WERI-Rb-1 (cell line): ENCODE measurements at regions not wholly inside any gene's neighbourhood (a gene's known extent, or its start where the extent isn't known, plus 50 kb on each side); places are given as distances from the start of the nearest gene placed in this dataset.
A peak's percentile ranks its signal among the peaks of the same experiment; 100 is the strongest.

ENCODE experiments used
- DNase-seq: peaks from one replicate; pipeline ENCODE4 v3.0.0-alpha.2; 2020
- H3K27ac ChIP-seq: fragments of 250-450 bp; sonication (Bioruptor Pico); 2 replicates; pipeline ENCODE4 v1.5.1; 2020; ENCODE audit warnings: mild to moderate bottlenecking, moderate library complexity
- H3K27me3 ChIP-seq: fragments of 250-450 bp; sonication (Bioruptor Pico); 2 replicates; pipeline ENCODE4 v1.5.1; 2021; ENCODE audit warnings: mild to moderate bottlenecking, low read depth, moderate library complexity; ENCODE audit not compliant: insufficient read depth, severe bottlenecking
- H3K36me3 ChIP-seq: fragments of 250-450 bp; sonication (Bioruptor Pico); 2 replicates; pipeline ENCODE4 v1.5.1; 2020; ENCODE audit warnings: mild to moderate bottlenecking, moderate library complexity
- H3K4me3 ChIP-seq: 2 replicates; pipeline ENCODE4 v1.5.1; 2011; ENCODE audit warnings: low read depth, mild to moderate bottlenecking, control low read depth, low read length
- H3K9me3 ChIP-seq: fragments of 250-450 bp; sonication (Bioruptor Pico); 2 replicates; pipeline ENCODE4 v1.5.1; 2021; ENCODE audit warnings: mild to moderate bottlenecking, moderate library complexity; ENCODE audit not compliant: severe bottlenecking
- TF ChIP-seq, protein P1 (sequence below): IDR thresholded peaks from 2 replicates; pipeline ENCODE4 v1.5.1; 2011; ENCODE audit warnings: low read depth, mild to moderate bottlenecking, control low read depth, inconsistent platforms, low read length

DNA sequence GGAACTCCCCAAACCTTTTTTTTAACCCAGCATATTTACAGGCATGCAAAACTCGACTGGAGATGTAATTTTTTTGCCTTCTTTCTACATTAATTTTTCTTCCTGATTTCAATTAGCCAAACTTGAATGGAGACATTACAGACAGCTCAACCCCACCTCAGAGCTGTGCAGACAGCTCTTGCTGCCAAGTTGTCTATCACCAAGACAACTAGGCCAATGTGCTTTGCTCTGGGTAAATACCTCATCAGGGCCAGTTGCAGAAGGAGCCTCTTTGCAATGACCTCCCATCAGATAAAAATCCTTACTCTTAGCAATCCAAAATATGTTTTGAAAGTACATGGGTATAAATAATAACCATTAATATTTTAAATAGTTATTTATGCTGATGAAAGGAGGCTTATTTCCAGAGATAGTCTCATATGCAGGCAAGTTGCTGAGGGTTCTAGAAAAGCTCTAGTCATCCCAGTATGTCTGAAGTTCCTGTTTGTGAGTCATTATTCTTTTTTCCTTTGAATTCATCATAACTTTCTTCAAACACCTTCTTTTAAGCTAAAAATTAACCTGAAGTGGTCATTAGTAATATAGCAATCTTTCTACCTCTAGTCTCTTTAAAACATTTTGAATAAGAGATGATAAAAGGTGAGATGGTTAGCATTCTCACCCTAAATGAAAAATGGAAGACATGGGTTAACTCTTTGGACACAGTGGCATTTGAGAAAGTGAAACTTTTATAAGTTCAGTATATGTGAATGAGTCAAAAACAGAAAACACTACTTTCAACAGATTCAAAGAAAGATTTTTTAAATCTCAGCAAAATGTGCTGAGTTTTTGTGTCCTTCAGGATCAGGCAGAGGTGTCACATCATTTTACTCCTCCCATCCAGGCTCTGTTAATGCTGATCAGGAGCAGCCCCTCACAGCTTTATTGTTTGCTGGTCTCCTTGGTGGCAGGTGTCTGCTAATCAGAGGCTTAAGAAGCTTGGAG, 475.5 kb upstream of the FGF16 start:
- no peak for DNase-seq
- H3K4me3 ChIP-seq: no peak overlapping the region
- peaks cover 8% of the 10 kb centered on the region for H3K27me3 ChIP-seq
- TF ChIP-seq, protein P1, sequence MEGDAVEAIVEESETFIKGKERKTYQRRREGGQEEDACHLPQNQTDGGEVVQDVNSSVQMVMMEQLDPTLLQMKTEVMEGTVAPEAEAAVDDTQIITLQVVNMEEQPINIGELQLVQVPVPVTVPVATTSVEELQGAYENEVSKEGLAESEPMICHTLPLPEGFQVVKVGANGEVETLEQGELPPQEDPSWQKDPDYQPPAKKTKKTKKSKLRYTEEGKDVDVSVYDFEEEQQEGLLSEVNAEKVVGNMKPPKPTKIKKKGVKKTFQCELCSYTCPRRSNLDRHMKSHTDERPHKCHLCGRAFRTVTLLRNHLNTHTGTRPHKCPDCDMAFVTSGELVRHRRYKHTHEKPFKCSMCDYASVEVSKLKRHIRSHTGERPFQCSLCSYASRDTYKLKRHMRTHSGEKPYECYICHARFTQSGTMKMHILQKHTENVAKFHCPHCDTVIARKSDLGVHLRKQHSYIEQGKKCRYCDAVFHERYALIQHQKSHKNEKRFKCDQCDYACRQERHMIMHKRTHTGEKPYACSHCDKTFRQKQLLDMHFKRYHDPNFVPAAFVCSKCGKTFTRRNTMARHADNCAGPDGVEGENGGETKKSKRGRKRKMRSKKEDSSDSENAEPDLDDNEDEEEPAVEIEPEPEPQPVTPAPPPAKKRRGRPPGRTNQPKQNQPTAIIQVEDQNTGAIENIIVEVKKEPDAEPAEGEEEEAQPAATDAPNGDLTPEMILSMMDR: no peak
- no peak overlapping the region for H3K27ac ChIP-seq
- no peaks in the 10 kb centered on the region for H3K9me3 ChIP-seq
- H3K36me3 ChIP-seq: no peaks in the 10 kb centered on the region

DNA sequence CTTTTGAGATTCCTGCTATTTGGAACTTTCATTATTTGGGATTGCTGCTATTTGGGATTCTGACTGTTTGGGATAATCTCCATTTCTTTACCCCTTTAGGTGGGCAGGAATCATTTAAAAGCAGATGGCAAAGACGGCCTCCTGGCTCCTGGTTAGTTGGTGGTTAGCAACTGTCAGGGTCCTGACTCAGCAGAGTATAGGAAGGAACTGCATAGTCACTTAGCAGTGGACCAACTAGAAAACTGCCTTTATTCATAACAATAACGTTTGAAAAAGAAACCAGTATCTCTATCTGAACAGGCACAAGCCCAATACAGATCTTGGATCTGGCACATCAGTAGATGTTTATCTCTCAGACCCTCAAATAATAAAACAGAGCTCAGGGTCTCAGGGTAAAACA, 469.7 kb upstream of the FGF16 start:
- H3K9me3 ChIP-seq: no peaks in the 10 kb centered on the region
- no peak overlapping the region for H3K4me3 ChIP-seq
- TF ChIP-seq, protein P1: no peak
- DNase-seq: no peak
- no peaks in the 10 kb centered on the region for H3K36me3 ChIP-seq
- H3K27ac ChIP-seq: no peak overlapping the region
- H3K27me3 ChIP-seq: no peaks in the 10 kb centered on the region

DNA sequence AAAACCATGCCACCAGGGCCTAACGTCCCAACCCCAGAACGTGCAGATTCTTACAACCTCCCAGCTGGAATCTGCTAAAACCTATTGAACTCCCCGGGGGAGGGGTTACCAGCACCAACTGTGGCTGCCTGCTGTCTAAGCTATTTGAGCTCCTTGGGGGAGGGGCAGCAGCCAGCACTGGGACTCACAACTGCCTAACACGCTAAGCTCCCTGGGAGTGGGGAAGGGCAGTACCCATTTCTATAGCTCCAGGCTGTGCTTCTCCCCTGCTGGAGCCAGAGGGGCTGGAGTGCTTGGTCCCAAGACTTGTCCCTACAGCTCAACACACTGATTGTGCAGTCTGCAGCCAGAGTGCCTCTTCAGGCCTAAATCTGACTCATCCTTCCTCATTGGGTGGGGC, 459.8 kb upstream of the FGF16 start:
- no peak overlapping the region for H3K4me3 ChIP-seq
- DNase-seq: peak; percentile 18
- no peaks in the 10 kb centered on the region for H3K36me3 ChIP-seq
- H3K27ac ChIP-seq: no peak overlapping the region
- peaks cover 2% of the 10 kb centered on the region for H3K27me3 ChIP-seq
- no peaks in the 10 kb centered on the region for H3K9me3 ChIP-seq
- TF ChIP-seq, protein P1: no peak

DNA sequence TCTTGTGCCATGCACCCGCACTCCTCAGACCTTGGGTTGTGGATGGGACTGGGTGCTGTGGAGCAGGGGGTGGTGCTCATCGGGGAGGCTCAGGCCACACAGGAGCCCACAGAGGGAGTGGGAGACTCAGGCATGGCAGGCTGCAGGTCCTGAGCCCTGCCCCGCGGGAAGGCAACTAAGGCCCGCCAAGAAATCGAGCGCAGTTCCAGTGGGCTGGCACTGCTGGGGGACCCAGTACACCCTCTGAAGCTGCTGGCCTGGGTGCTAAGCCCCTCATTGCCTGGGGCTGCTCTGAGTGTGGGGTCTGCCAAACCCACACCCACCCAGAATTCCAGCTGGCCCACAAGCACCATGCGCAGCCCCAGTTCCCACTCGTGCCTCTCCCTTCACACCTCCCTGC, 450.5 kb upstream of the FGF16 start:
- H3K36me3 ChIP-seq: no peaks in the 10 kb centered on the region
- DNase-seq: no peak
- no peak overlapping the region for H3K4me3 ChIP-seq
- H3K9me3 ChIP-seq: no peaks in the 10 kb centered on the region
- TF ChIP-seq, protein P1: no peak
- H3K27ac ChIP-seq: no peak overlapping the region
- peaks cover 17% of the 10 kb centered on the region for H3K27me3 ChIP-seq

DNA sequence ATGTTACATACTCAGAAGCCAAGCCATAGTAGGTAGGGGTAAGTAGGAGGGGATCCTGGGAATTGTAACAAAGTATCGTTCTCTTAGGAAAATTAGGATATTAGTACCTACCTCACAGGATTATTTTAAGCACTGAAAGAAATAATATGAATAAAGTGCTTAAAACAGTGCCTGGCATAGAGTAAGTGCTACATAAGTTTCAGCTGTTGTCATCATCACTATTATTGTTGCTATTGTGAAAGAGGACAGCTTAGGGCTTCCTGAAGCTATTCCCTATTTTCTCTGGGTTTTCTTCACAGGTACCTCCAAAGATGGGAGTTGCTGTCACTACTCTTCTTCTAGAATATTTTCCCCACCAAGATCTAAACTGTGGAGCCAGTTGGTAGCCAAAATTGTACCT, 443.7 kb upstream of the FGF16 start:
- no peaks in the 10 kb centered on the region for H3K9me3 ChIP-seq
- no peaks in the 10 kb centered on the region for H3K36me3 ChIP-seq
- DNase-seq: no peak
- peaks cover 14% of the 10 kb centered on the region for H3K27me3 ChIP-seq
- no peak overlapping the region for H3K4me3 ChIP-seq
- TF ChIP-seq, protein P1: no peak
- no peak overlapping the region for H3K27ac ChIP-seq
